ENCODE measurements at regions not wholly inside any gene's neighbourhood (a gene's known extent, or its start where the extent isn't known, plus 50 kb on each side); places are given as distances from the start of the nearest gene placed in this dataset.
A peak's percentile ranks its signal among the peaks of the same experiment; 100 is the strongest.

- no peaks in the 10 kb centered on the region for H3K9me3 ChIP-seq
- no peaks in the 10 kb centered on the region for H3K27me3 ChIP-seq
- H3K4me3 ChIP-seq = no peak overlapping the region
- H3K27ac ChIP-seq = no peak overlapping the region
- H3K4me1 ChIP-seq = peaks cover 0 to 8% (median 0%) of the 10 kb centered on the region in 4 donors
- H3K36me3 ChIP-seq = no peaks in the 10 kb centered on the region
- WGBS, 2 donors = 51 to 72% methylated on average over 13 to 22 of the region's 22 CpGs
- DNase-seq (ENCODE audit: low spot score in 2 of 2) = no peak
- TF ChIP-seq EP300 (IDR thresholded peaks at IDR 0.05) (no peak), POLR2A (IDR thresholded peaks at IDR 0.05) (no peak)
- TF ChIP-seq, protein P1, sequence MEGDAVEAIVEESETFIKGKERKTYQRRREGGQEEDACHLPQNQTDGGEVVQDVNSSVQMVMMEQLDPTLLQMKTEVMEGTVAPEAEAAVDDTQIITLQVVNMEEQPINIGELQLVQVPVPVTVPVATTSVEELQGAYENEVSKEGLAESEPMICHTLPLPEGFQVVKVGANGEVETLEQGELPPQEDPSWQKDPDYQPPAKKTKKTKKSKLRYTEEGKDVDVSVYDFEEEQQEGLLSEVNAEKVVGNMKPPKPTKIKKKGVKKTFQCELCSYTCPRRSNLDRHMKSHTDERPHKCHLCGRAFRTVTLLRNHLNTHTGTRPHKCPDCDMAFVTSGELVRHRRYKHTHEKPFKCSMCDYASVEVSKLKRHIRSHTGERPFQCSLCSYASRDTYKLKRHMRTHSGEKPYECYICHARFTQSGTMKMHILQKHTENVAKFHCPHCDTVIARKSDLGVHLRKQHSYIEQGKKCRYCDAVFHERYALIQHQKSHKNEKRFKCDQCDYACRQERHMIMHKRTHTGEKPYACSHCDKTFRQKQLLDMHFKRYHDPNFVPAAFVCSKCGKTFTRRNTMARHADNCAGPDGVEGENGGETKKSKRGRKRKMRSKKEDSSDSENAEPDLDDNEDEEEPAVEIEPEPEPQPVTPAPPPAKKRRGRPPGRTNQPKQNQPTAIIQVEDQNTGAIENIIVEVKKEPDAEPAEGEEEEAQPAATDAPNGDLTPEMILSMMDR (IDR thresholded peaks at IDR 0.05) = peak in 1 of 5 experiments; percentile 3
Measured at GRCh38 chr11:119481667-119482400, 58.9 kb upstream of the THY1 start.

- Histone ChIP-seq H3K4me1 (peaks cover 0 to 8% (median 0%) of the 10 kb centered on the region in 4 donors), H3K27ac (no peak overlapping the region), H3K4me3 (no peak overlapping the region), H3K27me3 (no peaks in the 10 kb centered on the region), H3K9me3 (no peaks in the 10 kb centered on the region), H3K36me3 (no peaks in the 10 kb centered on the region)
- WGBS, 2 donors = 25 to 26% methylated on average over 31 of the region's 31 CpGs
- peak; percentile 76 to 93 for DNase-seq (ENCODE audit: low spot score in 2 of 2)
- TF ChIP-seq, protein P1 (IDR thresholded peaks at IDR 0.05) = peak; percentile 87 to 96 (median 94)
- no peak for TF ChIP-seq POLR2A (IDR thresholded peaks at IDR 0.05)
- TF ChIP-seq EP300 (IDR thresholded peaks at IDR 0.05) = peak in 1 of 2 donors; percentile 39
Measured at GRCh38 chr11:119481021-119481666, 58.2 kb upstream of the THY1 start.

DNA sequence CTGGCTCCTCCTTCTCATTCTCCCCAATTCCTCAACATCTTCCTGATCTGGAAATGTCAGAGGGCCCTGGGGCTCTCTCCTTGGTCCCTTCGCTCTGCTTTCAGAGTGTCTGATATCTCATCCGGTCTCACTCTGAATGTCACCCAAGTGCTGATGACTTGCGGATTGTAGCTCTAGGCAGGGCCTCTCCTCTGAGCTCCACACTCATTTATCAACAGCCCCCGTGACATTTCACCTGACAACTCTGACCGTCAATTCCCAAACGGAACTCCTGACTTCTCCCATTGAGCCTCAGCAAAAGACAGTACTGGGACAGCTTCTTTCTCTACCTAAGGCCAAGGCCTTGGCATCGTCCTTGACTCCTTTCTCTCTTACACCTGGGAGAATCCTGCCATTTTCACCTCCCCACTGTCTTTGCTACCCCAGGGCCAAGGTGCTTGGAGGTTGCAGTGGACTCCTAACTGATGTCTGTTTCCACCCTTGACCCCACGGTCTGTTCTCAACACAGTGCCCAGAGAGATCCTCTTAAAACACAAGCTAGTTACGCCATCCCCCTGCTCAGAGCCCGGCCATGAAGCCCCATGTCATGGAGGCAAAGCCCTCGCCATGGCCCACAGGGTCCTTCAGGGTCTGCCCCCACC is 57.5 kb upstream of the THY1 start:
- H3K4me1 ChIP-seq = peaks cover 0 to 8% (median 0%) of the 10 kb centered on the region in 4 donors
- no peaks in the 10 kb centered on the region for H3K36me3 ChIP-seq
- 93 to 95% methylated on average over 8 to 11 of the region's 11 CpGs for WGBS, 2 donors
- no peak overlapping the region for H3K4me3 ChIP-seq
- no peak overlapping the region for H3K27ac ChIP-seq
- no peaks in the 10 kb centered on the region for H3K27me3 ChIP-seq
- TF ChIP-seq, protein P1 (IDR thresholded peaks at IDR 0.05) = no peak
- no peak for TF ChIP-seq POLR2A (IDR thresholded peaks at IDR 0.05)
- TF ChIP-seq EP300 (IDR thresholded peaks at IDR 0.05) = no peak
- no peaks in the 10 kb centered on the region for H3K9me3 ChIP-seq
- no peak for DNase-seq (ENCODE audit: low spot score in 2 of 2)

- 59 to 69% methylated on average over 6 of the region's 6 CpGs for WGBS, 2 donors
- H3K36me3 ChIP-seq = no peaks in the 10 kb centered on the region
- H3K27ac ChIP-seq = no peak overlapping the region
- H3K27me3 ChIP-seq = no peaks in the 10 kb centered on the region
- DNase-seq (ENCODE audit: low spot score in 2 of 2) = no peak
- peaks cover 0 to 11% (median 0%) of the 10 kb centered on the region in 4 donors for H3K4me1 ChIP-seq
- H3K4me3 ChIP-seq = no peak overlapping the region
- TF ChIP-seq EP300 (IDR thresholded peaks at IDR 0.05) = no peak
- TF ChIP-seq, protein P1 (IDR thresholded peaks at IDR 0.05) = peak in 1 of 5 experiments; percentile 10
- no peaks in the 10 kb centered on the region for H3K9me3 ChIP-seq
Measured at GRCh38 chr11:119479685-119480275, 56.8 kb upstream of the THY1 start.

Data from tibial nerve (tissue), 4 donors.